ENCODE measurements at regions not wholly inside any gene's neighbourhood (a gene's known extent, or its start where the extent isn't known, plus 50 kb on each side); places are given as distances from the start of the nearest gene placed in this dataset.
A peak's percentile ranks its signal among the peaks of the same experiment; 100 is the strongest.
"Not testable (repeated sequence)": the region's sequence is repeated elsewhere in the genome, so short reads cannot be mapped to it uniquely, and the experiment has no call there.

DNA sequence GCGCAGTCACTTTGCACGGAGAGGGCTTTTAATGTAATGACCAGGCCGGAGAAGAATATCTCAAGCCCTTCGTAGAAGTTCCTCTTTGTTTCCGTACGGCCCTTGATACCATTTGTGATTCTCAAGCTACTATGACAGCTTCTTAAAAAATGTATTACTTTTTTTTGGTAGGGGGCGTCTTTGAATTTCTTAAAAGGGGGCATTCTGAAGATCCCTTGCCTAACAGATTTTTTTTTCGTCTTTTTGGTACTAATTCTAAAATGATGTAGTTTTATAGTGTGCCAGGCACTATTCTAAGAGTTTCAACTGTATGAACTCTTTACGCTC is 614.0 kb downstream of the MCTP2 start:
- DNase-seq, result peak in 1 of 2 experiments; percentile 2

DNA sequence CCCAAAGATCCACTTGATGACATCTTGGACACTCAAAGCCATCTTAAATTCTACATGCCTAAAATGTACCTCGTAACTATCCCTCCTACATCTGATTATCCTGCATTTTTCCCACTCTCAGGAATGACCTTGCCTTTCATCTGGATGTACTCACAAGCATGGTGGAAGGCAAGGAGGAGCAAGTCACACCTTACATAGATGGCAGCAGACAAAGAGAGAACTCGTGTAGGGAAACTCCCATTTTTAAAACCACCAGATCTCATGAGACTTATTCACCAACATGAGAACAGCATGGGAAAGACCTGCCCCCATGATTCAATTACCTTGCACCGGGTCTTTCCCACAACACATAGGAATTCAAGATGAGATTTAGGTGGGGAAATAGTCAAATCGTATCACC is 616.0 kb downstream of the MCTP2 start:
- DNase-seq, result no peak

DNA sequence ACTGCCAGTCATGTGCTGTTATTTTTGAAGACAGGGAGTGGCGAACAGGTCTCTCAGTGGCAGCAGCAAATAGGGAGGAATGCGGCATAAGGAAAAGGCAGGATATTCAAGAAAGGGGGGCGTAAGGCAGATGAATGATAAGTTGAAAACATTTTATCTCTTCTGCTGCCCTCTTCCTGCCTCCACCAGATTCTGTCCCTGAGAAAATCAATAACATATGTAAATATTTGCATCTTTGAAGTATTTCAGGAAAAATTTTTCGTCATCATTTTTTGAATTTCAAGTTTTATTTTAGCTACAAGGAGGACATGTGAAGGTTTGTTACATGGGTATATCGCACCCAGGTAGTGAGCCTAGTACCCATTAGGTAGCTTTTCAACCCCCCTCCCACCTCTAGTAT is 616.7 kb downstream of the MCTP2 start:
- no peak for DNase-seq

DNA sequence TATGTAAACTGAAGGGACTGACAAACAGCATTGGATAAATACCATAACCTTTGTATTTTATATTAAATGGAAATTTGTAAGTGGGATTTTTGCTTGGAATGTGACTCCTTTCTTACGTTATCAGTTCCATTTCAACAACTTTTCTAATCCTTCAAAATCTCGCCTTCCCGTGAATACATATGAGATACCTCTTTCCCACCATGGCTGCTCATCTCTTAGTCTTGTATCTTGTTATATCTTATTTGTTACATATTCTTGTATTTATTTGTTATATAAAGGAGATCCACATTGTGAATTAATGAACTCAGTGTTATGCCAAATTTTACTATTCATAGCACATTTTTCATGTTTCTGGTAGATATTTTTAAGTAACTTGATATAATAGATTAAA is 623.7 kb downstream of the MCTP2 start:
- DNase-seq, result no peak

DNA sequence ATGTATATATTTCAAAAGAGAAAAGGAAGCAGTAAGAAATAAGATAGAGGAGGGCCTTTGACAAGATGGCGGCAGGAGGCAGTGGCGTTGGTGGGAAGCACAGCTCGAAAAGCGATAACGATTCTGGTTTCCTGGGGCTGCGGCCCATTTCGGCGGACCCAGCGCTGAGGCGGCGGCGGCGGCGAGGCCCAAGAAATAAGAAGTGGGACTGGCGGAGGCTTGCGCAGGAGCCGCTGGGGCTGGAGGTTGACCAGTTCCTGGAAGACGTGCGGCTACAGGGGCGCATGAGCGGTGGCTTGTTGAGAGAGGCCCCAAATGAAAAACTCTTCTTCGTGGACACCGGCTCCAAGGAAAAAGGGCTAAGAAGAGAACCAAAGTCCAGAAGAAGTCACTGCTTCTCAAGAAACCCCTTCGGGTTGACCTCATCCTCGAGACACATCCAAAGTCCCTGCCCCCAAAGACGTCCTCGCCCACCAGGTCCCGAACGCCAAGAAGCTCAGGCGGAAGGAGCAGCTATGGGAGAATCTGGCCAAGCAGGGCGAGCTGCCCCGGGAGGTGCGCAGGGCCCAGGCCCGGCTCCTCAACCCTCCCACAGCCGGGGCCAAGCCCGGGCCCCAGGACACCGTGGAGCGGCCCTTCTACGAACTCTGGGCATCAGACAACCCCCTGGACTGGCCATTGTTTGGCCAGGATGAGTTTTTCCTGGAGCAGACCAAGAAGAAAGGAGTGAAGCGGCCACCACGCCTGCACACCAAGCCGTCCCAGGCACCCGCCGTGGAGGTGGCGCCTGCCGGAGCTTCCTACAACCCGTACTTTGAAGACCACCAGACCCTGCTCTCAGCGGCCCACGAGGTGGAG is 624.3 kb downstream of the MCTP2 start:
- no peak for DNase-seq

DNA sequence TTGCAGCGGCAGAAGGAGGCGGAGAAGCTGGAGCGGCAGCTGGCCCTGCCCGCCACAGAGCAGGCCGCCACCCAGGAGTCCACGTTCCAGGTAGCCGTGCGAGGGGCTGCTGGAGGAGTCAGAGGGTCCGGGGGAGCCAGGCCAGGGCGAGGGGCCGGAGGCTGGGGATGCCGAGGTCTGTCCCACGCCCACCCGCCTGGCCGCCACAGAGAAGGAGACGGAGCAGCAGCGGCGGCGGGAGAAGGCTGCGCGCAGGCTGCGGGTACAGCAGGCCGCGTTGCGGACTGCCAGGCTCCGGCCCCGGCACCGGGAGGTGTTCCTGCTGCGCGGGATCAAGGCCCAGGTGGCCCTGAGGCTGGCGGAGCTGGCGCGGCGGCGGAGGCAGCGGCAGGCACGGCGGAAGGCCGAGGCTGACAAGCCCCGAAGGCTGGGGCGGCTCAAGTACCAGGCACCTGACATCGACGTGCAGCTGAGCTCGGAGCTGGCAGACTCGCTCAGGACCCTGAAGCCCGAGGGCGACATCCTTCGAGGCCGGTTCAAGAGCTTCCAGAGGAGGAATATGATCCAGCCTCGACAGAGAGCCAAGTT is 625.0 kb downstream of the MCTP2 start:
- DNase-seq, result no peak

DNA sequence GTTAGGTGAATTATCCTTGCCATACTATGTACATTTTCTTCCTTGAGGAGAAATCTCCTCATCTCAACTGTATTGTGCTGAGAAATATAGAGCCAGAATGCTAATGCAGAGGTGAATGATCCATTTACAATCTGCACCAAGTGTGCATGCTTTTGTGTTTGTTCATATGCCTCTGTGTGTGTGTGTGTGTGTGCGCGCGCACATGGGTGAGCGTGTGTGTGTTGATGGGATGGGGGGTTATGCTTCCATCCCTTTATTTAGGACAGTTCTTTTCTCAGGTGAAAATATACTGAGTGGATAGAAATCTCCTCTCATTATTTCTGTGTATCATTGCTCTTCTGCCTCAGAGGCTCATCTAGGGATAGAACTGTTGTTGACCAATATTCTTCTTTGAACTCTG is 626.1 kb downstream of the MCTP2 start:
- DNase-seq, result no peak

DNA sequence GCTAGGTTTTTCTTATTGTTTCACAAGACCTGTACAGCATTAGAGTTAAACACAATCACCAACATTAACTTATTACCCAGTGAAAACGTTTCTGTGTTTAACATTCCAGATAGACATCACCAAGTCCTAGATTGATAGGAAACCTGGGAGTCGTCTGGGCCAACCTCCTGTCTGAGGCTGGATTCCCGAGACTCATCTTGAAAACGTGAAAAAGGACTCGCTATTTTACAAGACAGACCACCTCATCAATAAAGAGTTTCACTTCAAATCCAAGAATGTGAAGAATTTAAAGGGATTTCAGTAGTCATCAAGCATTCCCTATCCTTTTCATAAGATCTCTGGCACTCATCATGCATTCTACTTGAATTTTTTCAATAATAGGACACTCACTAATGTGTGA is 626.6 kb downstream of the MCTP2 start:
- no peak for DNase-seq

DNA sequence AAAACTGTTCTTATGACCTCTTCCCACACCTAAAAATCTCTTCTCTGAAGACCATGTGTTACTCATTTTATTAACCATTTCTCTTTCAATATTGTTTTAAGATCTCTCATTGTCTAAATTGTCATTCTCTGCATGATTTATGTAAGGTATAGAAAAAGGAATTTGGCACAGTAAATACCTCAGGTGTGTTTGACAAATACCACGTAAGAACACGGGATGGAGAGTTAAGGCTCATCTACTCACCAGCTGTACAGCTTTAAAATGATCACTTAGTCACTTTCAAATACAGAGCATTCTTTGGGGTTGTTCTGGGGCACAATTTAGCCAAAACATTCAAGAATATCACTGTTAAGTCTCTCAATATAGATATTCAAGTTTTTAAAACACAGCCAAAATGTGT is 627.1 kb downstream of the MCTP2 start:
- no peak for DNase-seq

DNA sequence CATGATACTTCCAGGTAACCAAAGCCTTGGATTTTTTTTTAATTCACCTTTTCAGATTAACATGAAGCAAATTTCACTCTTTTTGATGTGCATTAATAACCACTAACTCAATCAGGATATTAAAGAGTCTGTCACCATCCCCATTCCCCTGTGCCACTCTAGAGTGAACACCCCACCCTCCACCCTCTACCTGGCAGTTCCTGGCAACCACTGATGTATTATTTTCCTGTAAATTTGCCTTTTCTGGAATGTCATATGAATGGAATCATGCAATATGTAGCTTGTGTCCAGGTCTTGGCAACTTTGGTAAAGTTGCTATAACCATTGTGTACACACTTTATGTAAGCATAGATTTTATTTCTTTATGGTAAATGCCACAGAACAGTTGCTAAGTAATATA is 627.6 kb downstream of the MCTP2 start:
- no peak for DNase-seq

DNA sequence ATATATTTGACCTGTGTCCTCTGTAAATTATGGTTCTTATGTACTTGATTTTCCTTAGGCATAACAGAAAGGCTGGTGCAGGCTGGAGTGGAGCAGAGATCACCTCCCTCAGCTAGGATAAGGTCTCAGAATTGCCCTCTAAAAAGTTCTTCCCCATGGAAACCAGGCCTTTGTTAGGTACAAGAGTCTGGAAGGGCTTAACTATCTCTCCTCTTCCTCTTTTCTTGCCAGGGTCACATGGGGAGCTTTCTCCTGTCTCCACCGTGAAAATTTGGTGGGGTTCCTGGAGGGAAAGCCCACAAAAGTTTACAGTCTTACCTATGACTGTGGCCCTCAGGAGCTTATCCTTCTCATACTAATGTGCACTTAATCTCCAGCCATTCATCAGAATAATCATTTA is 633.2 kb downstream of the MCTP2 start:
- DNase-seq, result no peak

DNA sequence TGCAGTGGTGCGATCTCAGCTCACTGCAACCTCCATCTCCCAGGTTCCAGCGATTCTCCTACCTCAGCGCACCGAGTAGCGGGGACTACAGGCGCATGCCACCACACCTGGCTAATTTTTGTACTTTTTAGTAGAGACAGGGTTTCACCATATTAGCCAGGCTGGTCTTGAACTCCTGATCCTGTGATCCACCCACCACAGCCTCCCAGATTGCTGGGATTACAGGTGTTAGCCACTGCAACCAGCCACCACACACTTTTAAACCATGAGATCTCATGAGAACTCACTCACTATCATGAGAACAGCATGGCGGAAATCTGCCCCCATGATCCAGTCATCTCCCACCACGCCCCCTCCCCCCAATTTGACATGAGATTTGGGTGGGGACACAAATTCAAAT is 636.9 kb downstream of the MCTP2 start:
- DNase-seq, result not testable (repeated sequence)

DNA sequence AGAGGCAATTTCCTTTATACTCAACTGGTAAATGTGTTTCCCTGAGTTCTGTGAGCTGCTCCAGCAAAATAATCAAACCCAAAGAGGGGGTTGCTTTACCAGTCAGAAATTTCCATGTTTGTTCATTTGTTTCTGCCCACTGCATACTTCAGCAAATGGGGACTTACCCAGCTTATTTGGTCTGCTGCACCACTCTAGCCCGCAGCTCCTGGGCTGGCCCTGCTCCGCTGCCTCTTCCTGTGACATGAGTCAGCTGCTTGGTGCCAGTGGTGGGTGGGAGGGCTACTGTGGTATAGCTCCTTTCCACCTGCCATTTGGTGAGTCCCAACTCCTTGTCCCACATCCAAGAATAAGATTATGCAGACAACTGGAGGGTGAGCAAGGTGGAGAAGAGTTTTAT is 644.2 kb downstream of the MCTP2 start:
- no peak for DNase-seq

DNA sequence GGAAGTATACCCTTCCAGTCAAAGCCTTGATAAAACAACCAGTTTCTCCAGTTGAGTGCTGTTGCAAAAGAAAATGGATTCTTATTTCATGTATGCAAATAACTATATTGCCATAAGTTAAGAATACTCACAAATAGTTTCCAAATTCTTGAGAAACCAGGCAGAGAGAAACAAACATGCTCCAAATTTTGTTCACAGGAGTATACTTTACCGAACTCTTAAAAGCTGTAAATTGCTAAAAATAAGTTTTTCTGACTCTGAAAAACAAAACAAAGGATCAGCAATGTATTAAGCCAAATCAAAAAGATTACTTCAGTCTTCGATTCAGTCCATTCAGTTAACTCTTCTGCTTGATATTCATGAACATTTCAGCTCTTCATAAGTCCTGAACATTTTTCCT is 646.5 kb downstream of the MCTP2 start:
- DNase-seq, result no peak

DNA sequence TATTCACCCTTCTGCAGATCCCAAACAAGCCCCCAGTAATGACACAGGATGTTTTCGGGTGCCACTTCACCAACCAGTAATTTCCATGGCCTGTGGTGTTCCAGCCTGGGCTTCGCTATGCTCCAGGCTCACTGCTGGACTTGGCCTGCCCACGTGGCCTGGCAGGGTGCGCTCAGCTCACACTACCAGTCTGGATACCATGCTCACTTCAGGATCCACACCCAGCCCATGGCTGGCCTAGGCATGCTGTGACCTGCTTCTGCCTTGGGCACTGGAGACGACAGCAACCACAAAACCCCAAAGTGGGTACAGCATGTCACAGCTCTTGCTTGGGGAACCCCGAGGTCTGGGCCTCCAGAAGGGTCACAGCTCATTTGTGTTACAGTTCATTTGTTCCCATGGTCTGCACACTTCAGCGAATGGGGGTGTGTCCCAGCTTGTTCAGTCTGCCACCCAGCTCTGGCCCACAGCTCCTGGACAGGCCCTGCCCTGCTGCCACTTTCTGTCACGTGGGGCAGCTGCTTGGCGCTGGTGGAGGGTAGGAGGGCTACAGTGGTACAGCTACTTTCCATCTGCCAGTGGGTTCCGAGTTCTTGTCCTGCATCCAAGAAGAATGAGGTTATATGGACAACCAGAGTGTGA is 650.8 kb downstream of the MCTP2 start:
- DNase-seq, result no peak

DNA sequence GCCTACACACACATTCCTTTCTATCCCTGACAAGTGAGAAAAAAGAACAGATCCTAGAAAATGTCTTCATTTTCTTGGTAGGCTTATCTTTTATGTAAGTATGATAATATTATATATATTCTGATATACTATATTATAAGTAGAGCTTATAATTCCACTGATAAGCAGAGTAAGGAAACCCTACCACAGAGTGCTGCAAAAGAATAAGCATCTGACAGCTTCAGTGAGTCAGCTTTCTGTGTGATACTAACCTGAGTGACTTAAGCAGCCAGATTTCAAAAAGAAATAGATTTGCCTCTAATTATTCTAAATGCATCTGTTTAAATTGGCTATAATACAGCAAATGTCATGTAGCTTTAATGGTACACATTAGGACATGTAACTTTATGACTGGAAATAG is 656.0 kb downstream of the MCTP2 start:
- no peak for DNase-seq

DNA sequence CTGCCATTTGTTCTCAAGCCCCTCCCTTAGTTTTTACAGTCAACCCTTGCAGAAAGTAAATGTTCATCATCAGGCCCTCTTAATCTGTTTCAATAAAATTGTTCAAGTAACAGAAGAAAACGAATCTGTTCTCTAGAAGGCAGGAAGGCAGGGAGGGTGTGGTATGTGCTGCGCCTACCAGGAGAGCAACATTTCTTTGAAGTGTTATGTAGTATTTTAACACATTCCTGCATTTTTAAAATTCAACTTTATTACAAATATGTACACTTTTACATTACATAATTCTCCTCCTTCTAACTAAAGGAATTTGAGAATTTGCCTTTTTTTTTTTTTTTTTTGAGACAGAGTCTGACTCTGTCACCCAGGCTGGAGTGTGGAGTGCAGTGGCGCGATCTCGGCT is 657.8 kb downstream of the MCTP2 start:
- DNase-seq, result no peak

DNA sequence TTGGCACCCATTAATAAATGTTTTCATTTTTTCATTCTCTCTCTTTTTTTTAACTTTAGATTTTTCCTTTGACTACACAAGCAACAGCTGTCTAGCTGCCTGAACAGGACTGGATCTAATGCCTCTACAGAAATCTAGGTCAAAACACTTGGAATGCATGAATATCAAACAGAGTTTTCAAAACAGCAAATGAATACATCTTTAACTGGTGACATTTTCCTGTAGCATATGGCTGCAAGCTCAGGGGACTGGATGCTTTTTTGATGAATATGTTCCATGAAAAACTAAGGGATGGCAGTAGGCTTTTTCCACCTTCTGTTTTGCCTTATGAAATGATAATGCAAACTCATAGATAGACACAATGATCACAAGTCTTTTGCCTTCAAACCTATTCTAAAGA is 661.7 kb downstream of the MCTP2 start:
- DNase-seq, result no peak

DNA sequence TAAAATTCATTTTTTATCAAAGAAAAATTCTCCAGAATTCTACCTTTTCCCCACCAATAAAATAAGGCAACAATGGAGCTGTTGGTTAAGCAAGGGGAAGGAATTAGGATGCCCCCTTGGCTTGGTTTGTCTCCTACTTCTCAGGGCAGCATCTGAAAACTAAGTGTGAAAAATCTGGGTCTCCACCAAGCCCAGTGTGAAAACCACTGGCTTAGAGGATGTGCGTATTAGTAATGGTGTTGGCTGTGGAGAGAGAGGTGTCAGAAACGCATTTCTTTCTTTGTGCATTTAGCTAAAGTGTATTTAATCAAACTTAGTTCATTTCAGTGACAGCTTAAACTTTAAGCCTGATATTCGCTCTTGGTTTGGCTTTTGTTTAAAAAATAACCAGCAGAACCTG is 662.7 kb downstream of the MCTP2 start:
- DNase-seq, result no peak

DNA sequence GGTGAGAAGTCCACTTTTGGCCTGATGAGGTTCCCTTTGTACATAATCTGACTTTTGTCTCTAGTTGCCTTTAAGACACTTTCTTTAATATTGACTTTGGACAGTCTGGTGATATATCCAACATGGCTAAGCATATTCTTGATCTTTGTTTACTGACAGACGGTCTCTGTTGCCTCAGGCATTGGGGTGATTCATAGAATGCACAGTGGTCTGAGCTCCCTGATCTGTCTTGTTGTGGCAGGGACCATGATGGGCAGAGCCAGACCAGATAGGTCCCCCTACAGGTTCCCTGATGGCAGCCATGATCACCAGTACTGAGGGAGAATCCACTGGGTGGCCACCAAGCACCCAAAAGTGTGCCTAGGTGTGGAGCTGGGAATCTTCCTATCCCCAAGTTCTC is 678.1 kb downstream of the MCTP2 start:
- DNase-seq, result no peak

DNA sequence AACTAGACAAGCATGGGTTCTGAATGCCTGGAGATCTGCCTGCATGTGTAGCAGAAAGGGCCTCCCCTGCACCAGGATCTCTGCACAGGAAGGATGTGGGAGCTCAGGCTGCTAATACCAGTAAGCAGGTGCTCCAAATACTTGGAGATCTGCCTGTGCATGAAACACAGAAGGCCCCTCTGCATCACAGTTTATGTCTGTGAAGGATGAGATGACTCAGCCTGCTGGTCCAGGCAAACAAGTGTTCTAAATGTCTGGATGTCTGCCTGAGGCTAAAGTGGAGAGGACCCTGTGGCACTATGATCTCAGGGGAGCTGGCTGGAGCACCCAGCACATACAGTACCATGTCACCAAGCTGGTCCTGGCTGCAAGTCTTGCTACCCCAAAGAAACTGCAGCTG is 678.8 kb downstream of the MCTP2 start:
- DNase-seq, result no peak

DNA sequence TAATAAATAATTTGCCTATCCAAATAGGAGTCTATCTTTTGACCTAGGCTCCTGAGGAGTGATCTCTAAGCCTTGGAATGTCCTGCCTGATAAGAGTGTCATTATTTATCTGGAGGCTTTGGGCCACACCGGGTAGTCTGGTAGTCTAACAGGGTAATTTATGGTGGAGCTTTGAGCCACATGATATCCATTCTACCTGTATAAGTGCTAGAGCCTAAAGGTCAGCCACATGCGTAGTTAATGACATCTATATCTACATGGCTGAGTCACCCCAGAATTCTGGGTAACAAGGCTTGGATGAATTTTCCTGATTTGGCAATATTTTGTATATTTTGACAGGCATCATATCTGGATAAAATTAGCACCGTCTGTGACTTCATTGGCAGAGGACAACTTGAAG is 681.4 kb downstream of the MCTP2 start:
- DNase-seq, result no peak

DNA sequence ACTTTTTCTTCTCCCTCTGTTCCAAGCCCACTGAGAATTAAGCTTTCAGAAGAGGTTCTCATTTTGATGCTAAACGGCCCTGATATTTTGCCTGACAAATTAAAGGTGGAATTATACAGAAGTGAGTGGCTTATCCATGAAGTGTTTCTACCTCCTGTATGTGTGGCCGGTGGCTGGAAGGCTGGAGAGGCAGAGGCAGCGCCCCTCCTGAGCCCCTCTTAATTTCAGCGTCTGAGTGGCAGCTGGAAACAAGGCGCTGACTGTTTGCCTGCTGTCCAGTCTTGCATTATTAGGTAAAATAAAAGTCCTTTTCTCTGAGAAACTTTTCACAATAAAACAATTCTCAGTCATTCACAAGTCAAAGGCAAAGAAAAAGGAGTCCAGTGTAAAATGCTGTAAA is 685.7 kb downstream of the MCTP2 start:
- no peak for DNase-seq

DNA sequence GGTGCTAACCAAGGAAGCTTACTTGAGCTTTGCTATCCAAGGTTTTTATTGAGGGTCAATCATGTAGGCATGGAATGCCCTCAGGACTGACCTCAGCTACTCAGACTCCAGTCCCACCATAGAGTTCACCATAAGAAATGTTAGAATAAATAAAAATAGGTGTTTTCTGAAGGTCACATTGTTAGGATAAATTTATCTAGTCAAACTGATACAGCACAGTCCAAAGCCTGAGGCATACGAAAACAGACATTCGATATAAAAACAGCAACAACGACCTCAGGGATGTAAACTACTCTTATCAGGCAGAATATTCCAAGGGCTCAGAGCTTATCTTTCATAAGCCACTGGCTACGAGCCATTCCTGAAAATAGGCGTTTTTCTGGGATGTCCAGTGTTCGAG is 690.6 kb downstream of the MCTP2 start:
- no peak for DNase-seq

DNA sequence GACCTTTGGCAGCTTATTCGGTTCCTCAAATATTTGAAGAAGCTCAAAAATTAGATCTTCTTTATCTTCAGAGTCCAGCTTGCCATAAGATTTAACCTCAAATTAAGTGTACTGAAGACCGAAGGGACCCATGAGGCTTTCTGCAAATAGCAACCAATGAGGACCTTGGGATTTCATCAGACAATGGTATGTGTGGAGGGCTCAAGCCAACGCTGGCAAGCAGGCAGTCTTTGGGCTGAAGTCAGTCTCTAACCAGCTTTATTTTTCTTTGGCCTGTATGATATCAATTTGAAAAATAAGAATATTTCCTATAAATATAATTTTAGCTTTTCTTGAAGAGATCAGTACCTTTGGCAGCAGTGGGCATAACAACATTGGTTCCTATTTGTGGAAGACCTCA is 692.7 kb downstream of the MCTP2 start:
- DNase-seq, result no peak

Measured in AML-193 (cell line).